Stimulated activated CD8-positive, alpha-beta memory T cell treated with anti-CD3 and anti-CD28 coated beads, Interleukin-15, amount 100 ng/mL, for 48 hours (primary cell): ENCODE measurements at regions not wholly inside any gene's neighbourhood (a gene's known extent, or its start where the extent isn't known, plus 50 kb on each side); places are given as distances from the start of the nearest gene placed in this dataset.

ENCODE experiments used
- DNase-seq, 2 donors: peaks; one replicate each; pipeline ENCODE4 v3.0.0-alpha.2; 2020; ENCODE audit warnings: low read depth in 2 of 2

DNA sequence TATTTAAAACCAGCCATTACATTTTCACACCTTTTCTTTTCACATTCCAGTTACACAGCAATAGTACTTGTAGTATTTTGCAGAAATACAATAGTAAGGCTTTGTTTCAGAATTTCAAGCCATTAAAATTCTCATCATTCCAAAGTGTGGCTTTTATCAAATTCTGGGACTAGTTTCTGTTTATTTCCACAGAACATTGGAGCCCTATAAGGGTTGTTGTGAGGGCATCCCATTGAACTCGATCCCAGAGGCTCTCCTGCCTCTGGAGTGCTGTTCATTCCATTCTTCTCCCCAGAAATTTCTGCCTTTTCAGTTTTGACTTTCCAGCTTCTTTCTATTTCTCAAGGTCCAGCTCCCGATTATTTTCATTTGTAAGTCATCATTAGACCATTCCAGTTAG, 645.5 kb downstream of the ADGRL2 start:
- no peak for DNase-seq

DNA sequence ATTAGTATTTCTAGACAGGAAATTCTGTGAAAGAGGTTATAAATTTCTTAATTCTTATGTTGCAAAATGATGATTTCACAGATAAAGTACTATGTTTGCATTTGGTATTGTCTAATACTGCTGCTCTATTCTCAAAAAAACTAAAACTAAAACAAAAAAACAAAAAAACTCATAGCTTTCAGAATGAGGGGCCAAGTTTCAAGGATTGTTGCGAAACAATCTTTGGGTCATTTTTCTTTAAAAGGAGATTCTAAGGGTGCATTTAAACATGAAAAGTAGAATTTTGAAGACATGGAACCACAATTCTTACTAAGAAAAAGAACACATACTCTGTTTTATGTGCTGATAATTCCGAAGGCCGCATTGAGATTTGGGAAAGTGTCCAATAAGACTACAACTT, 645.1 kb downstream of the ADGRL2 start:
- DNase-seq: no peak

DNA sequence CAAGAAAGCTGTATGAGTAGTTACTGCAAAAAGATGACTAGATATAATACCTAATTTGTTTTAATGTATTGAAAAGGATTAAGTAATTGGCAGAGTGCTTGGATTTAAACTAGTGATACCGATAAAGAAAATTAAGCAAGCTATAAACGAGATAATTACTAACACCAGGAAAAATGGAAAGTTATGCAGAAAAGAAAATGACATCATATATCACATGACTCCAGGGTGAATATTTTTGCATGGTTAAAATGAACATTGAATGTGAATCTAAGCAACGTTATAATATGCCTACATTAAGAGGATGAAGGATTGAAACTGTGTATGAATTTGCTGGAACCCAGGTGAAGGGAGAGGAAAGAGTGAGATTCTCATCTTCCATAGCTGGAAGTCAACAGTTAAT, 644.4 kb downstream of the ADGRL2 start:
- DNase-seq: no peak

DNA sequence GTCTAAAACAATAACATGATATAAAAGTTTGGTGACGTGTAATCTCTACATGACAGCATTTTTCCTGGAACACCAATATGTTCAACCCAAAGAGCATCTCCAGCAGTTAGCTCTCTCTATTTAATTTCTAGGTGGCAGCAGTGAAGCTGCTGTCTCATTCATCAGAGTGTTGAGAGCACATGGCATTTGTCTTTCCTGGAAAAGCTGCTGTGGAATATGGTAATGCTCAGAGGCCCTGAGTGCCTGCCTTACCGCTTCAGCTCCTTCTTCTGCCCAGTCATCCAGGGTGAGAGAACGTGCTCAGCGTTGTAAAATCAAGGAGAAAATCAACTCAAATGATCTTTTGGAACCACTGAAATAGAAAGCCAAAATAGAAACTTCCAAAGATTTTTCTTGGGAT, 640.7 kb downstream of the ADGRL2 start:
- DNase-seq: no peak

DNA sequence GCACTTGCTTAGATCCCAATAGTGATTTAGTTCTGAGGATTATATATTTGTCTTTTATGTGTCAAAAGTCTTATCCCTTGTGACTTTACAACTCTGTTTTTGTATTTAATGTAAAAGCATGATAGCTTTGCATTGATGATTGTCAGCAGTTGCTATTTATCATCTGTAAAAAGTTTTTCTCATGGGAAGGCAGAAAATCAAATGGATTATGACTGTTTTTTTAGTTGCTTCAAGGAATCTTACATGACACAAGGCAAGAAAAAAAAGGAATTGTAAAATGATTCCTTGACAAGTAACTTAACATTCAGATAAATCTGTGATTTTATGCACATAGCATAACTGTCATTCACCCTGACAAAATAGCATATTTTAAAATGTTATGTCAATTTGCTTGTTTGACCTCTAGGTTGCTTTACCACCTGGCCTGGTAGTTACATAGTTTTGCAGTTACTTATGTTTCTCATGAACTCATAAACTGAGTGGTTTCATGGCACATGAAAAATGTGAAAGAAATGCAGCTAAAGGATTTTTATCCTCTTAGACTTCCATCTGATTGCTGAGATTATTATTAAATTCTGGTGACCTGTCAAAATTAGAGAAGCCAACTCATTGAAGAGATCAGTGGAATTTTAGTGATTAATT, 622.6 kb downstream of the ADGRL2 start:
- DNase-seq: no peak

DNA sequence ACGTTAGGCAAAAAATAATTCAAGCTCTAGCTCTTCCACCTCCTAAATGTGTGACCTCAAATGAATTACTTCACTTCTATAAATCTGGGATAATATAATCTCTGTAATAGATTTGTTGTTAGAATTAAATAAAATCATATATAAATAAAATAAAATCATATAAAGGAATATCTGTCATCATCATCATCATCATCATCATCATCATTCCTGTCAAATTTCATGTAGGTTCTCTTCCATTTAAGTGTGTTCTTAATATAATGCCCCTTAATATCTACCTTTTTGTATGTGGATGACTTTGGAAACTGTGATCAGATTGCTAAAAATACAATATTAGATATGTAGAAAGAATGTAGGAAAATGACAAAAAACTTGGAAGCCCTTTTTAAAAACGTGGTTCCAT, 621.0 kb downstream of the ADGRL2 start:
- DNase-seq: no peak

DNA sequence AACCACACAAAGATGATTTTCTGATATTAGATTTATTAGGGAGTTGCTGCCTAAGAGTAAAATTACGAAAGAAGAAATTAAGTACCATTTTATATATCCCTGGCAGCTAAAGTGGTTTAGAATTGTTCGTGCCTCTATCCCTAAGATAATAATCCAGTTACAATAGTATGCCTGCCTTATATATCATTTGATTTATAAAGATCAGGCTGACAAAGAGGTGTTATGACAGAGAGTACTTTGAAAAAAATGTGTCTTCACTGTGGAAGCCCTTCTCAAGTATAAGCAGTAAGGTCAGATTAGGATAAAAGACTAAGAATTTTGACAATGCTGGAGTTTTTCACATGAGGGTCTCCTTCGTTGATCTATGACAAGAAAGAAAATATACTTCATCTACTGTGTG, 619.9 kb downstream of the ADGRL2 start:
- no peak for DNase-seq

DNA sequence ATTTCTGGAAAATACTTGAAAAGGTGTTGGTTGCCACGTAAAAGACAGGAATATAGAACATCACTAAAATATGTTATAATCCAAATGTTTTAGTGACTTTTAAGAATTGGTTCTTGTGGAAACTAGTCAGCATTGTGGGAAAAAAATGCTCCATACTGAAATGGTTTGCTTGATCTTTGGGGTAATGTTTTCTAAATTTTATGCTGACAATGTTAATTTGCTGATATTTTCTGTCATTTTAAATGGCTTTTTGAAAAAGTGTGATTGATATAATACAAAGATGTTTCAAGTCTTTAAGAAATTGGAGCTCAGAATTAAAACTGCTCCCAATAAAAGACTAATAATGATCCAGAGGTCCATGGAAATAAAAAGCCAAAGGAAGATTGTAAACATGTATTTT, 610.9 kb downstream of the ADGRL2 start:
- DNase-seq: no peak

DNA sequence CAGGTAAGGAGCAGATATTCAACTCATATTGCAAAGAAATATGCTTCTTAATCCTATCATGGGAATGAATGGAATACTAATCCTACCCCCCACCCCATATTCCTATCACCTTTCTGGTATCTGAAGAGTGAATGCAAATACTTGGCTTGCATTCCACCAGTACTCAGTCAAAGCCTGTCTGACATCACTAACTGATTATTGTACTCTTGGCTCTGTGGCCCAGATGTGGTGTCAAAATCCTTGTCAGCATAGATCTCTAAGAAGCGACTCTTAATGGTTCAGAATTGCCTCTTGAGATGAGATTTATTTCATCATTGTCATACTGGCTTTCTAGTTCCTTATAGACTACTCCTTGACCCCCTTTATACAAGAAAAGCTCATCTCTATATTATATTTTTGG, 604.6 kb downstream of the ADGRL2 start:
- DNase-seq: no peak

DNA sequence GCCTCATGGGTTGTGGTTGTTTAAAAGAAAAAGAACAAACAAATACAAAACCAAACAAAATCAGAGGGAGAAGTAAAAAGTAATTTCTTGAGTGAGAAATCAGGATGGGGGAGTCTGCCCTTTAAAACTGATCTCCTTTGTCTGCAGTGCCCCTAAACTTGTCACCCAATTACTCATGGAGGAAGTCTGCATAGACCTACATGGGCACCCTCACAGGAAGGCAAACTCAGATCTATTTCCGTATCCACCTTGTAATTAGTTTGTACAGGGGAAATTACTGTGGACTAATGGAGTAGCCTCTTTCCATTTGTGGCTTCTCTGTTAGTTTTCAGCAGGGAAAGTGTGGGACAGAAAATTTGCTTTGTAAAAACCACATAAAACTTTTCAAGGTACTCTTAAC, 600.4 kb downstream of the ADGRL2 start:
- no peak for DNase-seq

DNA sequence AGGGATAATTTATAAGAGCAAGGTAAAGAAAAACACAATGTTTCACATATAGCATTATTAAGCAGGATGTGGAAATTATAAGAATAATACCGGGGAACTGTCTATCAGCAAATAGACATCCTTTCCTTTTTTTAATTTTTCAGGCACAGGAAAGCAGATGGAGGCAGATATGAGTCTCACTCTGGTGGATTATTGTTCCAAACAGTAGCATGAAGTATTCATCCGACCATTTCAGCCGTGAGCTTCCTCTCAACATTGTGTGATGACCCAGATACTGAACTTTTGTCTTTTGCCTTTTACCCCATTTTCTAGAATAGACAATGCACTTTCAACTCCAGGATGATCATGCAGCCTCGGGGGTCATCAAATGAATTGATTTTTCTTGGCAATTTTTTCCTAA, 599.8 kb downstream of the ADGRL2 start:
- no peak for DNase-seq

DNA sequence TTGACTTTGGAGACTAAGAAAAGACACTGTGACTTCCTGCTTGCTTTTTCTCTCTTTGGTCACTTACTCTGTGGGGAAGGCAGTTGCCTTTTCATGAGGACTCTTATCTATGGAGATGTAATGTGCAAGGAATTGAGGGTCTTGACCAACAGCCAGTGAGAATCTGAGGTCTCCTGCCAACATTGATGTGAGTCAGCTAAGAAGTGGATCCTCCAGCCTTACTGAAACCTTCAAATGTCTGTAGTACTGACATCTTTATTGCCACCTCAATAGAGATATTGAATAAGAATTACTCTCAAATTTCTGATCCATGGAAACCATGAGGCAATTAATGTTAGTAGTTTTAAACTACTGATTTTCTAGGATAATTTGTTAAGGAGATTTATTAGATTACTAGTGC, 598.4 kb downstream of the ADGRL2 start:
- no peak for DNase-seq

DNA sequence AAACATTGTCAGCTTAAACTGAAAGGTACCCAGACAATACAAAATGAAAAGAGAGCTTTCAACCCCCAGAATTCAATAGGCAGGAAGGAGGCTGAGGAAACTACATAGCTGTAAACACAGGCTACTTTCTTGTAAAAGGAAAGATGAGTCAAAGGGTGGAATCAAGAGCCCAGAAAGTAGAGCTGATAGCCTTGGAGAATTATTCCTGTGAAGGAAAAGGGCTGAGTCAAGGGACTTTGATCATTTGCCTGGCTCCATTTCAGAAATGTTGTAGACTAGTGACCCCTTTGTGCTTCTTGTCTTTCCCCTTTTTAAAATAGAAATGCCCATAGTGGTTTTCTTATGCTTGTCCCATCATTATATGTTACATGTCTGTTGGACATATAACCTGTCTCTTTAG, 597.6 kb downstream of the ADGRL2 start:
- DNase-seq: no peak

DNA sequence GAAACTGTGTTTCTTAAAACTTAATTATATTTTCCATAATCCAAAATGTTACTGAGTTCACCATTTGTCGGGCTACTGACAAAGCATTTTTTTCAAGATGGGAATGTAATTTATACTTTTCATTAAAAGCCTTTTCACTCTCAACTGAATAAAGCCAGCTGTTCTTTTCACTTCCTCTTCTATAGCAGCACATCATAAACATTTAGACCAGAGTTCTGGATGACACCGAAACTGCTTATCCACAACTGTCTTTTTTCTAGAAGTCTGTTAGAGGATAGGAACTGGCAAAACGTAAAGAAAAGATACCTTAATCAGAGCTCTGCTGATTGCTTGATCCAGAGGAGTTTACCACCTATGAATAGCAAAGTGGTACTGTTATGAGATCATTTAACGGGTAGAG, 594.7 kb downstream of the ADGRL2 start:
- DNase-seq: no peak

DNA sequence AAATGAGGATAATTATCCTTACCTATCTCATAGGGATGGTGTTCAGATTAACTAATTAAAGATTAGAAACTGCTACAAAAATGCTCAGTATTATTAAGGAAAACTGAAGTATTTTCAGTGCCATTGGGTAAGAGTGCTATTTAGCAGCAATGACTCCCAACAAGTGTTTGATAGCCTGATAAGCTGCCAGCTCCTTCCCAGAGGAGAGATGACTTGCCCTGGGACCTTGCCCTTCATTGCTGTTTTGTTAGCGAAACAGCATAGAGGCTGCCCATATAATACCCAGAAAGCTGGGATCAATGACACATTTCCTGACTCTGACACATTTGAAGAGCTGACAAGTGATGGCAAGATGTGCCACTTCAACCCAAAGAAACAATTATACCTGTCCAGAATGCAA, 592.2 kb downstream of the ADGRL2 start:
- DNase-seq: no peak

DNA sequence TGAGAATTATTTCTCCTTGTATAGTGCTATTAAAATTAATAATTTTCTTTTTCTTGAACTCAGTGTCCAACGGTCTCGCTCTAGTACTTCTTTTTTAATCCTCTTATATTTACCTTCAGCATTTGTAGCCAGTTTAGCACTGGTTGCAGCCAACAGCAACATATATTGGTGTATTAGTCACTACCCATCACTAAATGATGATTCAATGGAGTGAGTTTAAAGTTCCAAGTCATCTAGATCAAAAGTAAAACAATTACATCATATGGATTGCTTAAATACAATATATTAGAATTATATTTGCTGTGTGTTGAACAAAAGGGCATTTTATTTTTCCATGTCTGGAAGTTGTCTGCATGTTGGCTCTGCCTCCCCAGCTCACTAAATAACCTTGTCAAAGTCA, 591.8 kb downstream of the ADGRL2 start:
- no peak for DNase-seq

DNA sequence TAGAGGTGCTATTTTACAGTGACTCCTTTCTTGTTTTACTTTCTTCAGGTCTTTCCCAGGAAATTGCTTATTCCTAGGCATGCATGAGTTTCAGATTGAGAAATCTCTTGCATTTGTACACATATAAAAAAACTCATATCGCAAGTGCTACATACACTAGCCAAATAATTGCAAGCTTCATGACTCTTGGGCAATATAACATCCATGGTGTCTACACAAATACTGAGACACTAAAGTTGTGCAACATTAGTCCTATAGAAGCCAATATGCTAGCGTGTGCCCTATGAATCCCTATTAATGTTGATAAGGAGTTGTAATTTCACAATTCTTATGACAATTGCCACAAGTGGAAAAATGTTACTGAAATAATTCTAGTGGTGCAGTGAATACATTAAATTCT, 591.0 kb downstream of the ADGRL2 start:
- no peak for DNase-seq

DNA sequence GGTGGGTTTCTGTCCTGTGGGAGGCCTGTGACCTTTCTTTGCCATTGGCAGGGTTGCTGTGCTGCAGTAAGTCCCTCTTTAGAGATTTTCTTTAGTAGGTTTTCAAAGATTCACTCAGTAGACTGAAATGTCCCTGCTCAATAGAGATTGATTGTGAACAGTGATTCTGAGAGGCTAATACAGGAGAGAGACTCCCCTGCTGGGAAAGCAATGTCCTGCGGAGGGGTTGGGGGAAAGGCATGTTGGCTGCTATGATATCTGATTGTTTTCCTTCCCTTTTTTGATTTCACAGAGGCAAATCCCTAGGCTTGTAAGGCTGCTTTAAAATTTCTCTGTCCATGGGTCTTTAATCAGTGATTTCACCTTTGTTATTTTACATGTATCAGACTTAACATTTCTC, 589.9 kb downstream of the ADGRL2 start:
- no peak for DNase-seq

DNA sequence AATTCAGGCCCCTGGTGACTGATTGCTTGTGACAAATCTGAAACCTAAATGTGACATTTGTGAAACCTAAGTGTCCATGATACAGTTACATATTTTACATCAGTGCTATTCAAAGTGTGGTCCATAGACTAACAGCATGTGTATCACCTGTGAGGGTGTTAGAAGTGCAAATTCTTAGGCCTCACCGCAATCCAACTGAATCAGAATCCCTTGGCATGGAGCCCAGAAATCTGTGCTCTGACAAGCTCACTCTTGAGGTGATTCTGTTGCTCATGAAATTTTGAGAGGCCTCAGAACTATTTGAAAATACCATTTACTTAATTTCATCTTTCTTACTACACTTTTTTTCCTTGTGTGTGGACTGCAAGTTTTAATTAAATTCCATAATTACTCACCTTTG, 587.9 kb downstream of the ADGRL2 start:
- no peak for DNase-seq

DNA sequence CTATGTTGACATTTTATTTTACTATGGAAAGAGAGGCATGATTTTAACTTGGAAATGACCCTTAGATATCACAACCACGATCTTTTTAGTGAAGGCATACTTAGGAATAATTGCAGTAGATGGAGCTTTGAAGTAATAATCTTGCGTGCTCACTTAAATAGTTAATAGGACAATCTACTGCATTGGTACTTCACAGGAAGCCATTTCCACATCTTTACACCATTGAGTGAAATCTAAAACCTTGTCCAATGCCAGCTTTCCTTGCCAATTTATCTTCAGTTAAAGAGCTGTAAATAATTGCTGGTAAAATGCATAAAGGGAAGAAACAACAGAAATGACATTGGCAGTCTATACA, 586.3 kb downstream of the ADGRL2 start:
- DNase-seq: no peak

DNA sequence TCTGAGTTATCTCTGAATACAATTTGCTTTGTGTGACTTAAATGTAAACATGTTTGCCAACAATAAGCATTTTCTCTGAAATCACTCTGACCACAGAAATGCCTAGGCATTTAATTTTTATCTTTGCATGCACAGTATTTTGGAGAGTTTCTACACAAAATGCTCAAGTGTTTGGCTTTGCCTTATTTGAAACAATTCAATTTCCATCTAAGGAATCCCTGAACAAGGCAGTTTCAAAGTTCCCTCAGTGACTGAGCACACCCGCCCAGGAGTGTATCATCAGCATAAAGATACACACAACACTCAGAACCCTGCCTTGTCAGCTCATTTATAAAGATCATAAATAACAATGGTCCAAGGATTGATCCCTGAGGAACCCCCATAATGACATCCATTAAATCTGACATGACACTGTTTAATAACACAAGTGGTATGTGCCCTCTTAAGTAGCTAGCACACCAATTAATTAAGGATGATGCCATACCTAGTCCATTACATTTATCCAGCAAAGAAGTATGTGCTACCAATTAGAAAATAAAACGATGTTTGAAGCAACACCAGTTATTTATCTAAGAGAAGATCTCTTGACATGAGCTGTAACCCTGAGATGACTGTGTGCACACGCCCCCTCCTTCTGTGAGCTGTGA, 585.8 kb downstream of the ADGRL2 start:
- DNase-seq: no peak

DNA sequence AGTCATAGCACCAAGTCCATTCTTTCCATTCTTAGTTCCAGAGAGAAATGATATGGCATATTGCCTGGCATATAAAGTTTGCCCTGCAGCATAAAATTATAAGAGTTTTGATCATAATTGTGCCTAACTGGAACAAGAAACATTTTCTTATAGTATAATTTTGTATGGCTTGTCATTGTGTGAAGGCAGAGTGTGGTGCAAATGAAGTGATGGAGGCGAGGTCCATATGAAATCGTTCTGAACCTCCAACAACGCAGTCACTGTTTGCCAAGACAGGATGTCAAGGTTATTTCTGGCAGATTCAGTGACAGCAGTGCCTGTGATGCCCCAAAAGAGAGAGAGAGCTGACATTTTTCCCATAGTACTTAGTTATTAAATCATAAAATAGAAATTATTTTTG, 584.0 kb downstream of the ADGRL2 start:
- no peak for DNase-seq

DNA sequence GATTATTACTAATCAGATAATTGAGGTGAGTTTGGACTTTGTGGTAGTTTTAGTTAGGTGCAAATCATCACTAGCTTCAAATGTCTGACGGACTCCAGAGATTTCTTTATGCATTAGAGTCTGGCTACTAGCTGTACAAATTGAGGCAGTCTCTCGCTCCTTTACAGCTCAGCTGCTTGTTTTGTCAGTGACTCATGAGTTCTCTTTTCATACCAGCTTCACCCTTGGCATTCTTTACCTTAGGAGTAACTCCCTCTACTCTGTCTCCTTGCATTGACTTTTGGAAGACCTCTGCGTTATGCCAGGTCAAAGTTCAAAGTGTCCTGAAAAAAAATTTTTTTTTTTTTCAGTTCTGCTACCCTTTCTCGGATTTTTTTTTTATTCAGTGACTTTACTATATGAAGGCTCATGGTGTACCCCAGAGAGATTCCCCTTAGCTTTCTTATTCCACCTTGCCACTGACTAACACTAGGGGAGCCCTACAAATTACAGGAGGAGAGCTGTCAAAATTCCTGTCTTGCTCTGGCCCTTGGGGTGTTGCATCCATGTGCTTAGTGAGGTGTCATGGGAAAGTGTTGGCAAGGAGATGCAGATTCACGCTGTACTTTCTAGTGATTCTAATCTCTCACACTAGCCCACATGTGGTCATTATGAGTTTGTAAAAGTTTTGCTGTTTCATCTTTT, 576.6 kb downstream of the ADGRL2 start:
- DNase-seq: no peak

DNA sequence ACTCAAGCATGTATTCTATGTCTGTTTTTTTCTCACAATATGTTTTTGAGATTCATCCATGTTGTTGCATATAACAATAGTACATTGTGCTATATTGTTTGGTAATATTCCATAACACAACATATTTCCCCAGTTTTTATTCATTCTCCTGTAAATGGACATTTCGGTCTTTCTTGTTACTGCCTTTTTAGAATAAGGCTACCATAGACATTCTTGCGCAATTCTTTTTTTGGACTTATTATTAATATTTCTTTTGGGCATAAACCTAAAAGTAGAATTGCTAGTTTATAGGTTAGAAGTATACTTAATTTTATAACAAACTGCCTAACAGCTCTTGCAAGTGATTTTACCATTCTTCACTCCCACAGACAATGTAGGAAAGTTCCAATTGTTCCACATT, 573.0 kb downstream of the ADGRL2 start:
- DNase-seq: no peak
